GM20000 (cell line): ENCODE measurements at regions not wholly inside any gene's neighbourhood (a gene's known extent, or its start where the extent isn't known, plus 50 kb on each side); places are given as distances from the start of the nearest gene placed in this dataset.

ENCODE experiments used
- DNase-seq: peaks from one replicate; pipeline ENCODE4 v3.0.0; 2012; ENCODE audit warnings: low spot score
- TF ChIP-seq, protein P1 (sequence below): IDR thresholded peaks from 2 replicates; pipeline ENCODE4 v1.5.1; 2012; ENCODE audit warnings: mild to moderate bottlenecking, control low read depth; ENCODE audit errors: extremely low read depth, missing control alignments

DNA sequence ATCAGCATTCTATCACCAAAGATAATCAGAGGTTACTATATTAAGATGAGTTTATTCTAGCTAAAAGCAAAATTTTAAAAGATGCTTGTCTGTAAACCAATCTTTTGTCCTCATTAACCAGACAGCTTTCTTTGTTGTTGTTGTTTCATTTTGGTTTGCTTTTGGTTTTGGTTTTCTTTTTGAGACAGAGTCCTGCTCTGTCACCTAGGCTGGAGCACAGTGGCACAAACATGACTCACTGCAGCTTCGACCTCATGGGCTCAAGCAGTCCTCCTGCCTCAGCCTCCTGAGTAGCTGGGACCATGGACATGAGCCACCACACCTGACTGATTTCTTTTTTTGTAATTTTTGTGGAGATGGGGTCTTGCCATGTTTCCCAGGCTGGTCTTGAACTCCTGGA is 102.9 kb downstream of the COX18 start:
- no peak for DNase-seq

DNA sequence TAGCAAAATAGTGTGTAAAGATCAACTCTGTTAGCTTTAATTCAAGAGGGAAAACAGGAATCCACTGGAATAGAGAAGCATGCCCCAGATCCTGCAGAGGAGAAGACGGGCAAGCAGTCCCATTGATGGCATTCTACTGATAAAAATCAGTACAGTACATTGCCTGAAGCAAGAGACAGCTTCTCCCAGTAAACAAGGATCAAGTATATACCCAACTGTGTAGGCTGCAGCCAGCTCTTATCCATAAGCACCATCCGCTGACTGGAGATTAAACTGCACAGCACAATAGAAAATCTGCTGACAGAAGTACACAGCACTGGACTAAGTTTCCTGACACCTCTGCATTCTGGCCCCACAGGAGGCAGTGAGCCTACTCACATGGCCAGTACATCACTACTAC is 110.1 kb downstream of the COX18 start:
- TF ChIP-seq, protein P1, sequence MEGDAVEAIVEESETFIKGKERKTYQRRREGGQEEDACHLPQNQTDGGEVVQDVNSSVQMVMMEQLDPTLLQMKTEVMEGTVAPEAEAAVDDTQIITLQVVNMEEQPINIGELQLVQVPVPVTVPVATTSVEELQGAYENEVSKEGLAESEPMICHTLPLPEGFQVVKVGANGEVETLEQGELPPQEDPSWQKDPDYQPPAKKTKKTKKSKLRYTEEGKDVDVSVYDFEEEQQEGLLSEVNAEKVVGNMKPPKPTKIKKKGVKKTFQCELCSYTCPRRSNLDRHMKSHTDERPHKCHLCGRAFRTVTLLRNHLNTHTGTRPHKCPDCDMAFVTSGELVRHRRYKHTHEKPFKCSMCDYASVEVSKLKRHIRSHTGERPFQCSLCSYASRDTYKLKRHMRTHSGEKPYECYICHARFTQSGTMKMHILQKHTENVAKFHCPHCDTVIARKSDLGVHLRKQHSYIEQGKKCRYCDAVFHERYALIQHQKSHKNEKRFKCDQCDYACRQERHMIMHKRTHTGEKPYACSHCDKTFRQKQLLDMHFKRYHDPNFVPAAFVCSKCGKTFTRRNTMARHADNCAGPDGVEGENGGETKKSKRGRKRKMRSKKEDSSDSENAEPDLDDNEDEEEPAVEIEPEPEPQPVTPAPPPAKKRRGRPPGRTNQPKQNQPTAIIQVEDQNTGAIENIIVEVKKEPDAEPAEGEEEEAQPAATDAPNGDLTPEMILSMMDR: no peak
- DNase-seq: no peak

More for the DNA sequence above, 102.9 kb downstream of the COX18 start:
- TF ChIP-seq, protein P1: no peak

DNA sequence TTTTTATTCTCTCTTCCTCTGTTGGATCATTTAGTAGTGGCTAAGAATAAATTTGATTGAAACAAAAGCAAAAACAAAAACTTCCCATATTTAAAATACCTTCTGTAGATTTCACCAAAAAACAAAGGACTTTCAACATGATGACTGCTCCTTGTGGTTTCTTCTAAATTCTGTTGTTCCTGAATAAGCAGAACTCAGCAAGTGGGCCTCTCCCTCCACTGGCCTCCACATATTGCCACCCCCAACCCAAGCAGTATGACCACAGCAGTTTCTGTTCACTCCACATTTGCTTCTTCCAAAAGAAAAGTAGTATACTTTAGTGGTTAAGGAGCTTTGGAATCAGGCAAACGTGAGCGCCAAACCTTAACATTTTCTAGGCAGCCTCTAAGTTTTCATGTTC is 114.7 kb downstream of the COX18 start:
- TF ChIP-seq, protein P1: no peak
- no peak for DNase-seq

DNA sequence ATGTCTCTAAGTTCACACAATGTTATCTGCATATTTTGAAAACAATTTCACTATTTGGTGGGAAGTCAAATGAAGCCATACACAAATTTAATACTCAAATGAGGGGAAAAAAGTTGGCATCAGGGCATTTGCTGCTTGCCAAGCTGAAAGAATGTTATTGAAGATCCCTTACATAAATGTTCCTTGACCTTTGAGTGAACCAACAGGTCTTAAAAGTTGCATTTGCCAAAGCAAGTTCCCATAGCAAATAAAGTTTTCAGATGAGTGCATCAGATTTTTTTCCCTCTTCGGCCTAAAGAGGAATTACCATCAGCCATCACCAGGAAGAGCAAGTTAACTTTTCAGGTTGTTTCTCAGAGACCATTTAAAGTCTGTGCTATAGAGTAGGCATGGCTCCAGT is 115.9 kb downstream of the COX18 start:
- TF ChIP-seq, protein P1: no peak
- DNase-seq: no peak

DNA sequence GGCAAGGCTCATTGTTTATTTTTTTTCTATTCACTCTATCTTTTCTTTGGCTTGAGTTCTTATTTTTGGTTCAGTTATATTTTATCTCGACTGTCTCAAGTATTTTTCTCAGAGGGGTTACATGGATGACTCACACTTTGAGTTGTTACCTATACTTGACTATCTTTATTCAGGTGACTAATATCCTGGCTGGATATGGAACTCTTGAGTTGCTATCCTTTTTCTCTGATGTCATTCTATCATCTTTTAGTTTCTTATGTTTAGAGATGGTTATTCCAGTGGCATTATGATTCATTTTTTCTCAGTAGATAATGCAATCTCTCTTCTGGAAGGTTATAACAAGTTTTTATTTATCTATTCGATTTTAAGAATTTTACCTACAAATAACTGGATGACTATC is 117.9 kb downstream of the COX18 start:
- no peak for DNase-seq
- TF ChIP-seq, protein P1: no peak

DNA sequence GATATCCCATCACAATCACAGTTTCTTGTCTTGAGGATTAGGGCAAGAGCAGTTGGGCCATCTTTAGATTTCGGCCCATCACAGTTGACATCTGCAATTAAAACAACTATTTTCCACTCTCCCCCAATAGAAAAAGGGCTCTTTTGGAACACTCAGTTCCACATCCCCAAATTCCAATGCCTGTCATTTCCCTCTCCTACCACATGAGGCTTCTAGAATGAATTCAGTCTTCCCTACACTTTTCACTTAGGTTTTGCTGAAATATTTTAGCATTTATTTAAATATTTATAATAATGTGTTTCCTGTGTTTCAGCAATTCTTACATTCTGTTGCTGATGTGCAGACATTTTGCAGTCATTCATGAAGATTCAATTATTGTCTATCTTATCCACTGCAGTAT is 118.4 kb downstream of the COX18 start:
- TF ChIP-seq, protein P1: no peak
- no peak for DNase-seq

DNA sequence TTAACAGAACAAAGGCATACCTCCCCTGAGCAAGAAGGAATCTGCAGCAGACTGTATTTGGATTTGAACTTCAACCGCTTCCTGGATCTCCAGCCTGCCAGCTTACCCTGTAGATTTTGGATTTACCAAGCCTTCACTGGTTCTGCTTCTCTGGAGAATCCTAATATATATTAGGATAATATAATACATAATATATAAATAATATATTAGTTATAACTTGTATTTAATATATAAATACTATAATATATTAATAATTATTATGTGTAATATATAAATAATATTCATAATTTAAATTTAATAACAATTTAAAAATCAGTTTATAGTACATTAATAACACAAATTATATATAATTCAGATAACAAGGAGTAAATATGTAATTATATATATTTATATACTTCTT is 121.4 kb downstream of the COX18 start:
- TF ChIP-seq, protein P1: no peak
- DNase-seq: no peak
